Neural progenitor cell (in vitro differentiated cells): ENCODE measurements at regions not wholly inside any gene's neighbourhood (a gene's known extent, or its start where the extent isn't known, plus 50 kb on each side); places are given as distances from the start of the nearest gene placed in this dataset.

ENCODE experiments used
- DNase-seq: peaks from one replicate; pipeline ENCODE4 v3.0.0-alpha.2; 2016; ENCODE audit warnings: low spot score
- H2AFZ ChIP-seq: fragments of 200-600 bp; sonication (generic); replicated peaks from 2 replicates; pipeline ENCODE4 v1.6.1; 2016; ENCODE audit warnings: antibody characterized with exemption
- H3F3A ChIP-seq: fragments of 200-600 bp; sonication (generic); 2 replicates; pipeline ENCODE4 v1.6.1; 2016; ENCODE audit warnings: antibody characterized with exemption, low read depth
- H3K27ac ChIP-seq: fragments of 200-600 bp; sonication (generic); 2 replicates; pipeline ENCODE4 v1.5.1; 2016; ENCODE audit warnings: mild to moderate bottlenecking
- H3K27me3 ChIP-seq: fragments of 200-600 bp; sonication (generic); 2 replicates; pipeline ENCODE4 v1.6.1; 2016; ENCODE audit warnings: mild to moderate bottlenecking, moderate library complexity
- H3K36me3 ChIP-seq: fragments of 200-600 bp; sonication (generic); 2 replicates; pipeline ENCODE4 v1.5.1; 2016
- H3K4me1 ChIP-seq: fragments of 200-600 bp; sonication (generic); 2 replicates; pipeline ENCODE4 v1.6.1; 2016; ENCODE audit warnings: mixed run types
- H3K4me2 ChIP-seq: fragments of 200-600 bp; sonication (generic); 2 replicates; pipeline ENCODE4 v1.6.1; 2016
- H3K4me3 ChIP-seq: fragments of 200-600 bp; sonication (generic); 2 replicates; pipeline ENCODE4 v1.5.1; 2016
- H3K79me2 ChIP-seq: fragments of 200-600 bp; sonication (generic); 2 replicates; pipeline ENCODE4 v1.6.1; 2016; ENCODE audit warnings: low read depth
- H3K9ac ChIP-seq: fragments of 200-600 bp; sonication (generic); 2 replicates; pipeline ENCODE4 v1.6.1; 2016
- H3K9me3 ChIP-seq: fragments of 200-600 bp; sonication (generic); 2 replicates; pipeline ENCODE4 v1.5.1; 2016; ENCODE audit warnings: low read depth
- H4K20me1 ChIP-seq: fragments of 200-600 bp; sonication (generic); 2 replicates; pipeline ENCODE4 v1.6.1; 2016; ENCODE audit warnings: low read depth
- H3K27ac Mint-ChIP-seq: 3 replicates; pipeline ENCODE4 v1.8.0; 2021; ENCODE audit warnings: mixed read lengths
- H3K27me3 Mint-ChIP-seq: 2 replicates; pipeline ENCODE4 v1.8.0; 2022; ENCODE audit warnings: low read depth, mild to moderate bottlenecking, inconsistent platforms, moderate library complexity, mixed read lengths; ENCODE audit not compliant: insufficient read depth
- H3K36me3 Mint-ChIP-seq: 3 replicates; pipeline ENCODE4 v1.8.0; 2021; ENCODE audit warnings: mixed read lengths
- H3K4me1 Mint-ChIP-seq: 3 replicates; pipeline ENCODE4 v1.8.0; 2021; ENCODE audit warnings: mixed read lengths
- H3K4me3 Mint-ChIP-seq: 3 replicates; pipeline ENCODE4 v1.8.0; 2021; ENCODE audit warnings: mild to moderate bottlenecking, moderate library complexity, mixed read lengths
- H3K9me3 Mint-ChIP-seq: 3 replicates; pipeline ENCODE4 v1.8.0; 2020; ENCODE audit warnings: mixed read lengths
- EZH2 ChIP-seq: fragments of 200-600 bp; sonication (generic); IDR thresholded peaks from 2 replicates; pipeline ENCODE4 v1.6.1; 2017; ENCODE audit warnings: antibody characterized with exemption, mild to moderate bottlenecking, moderate library complexity
- EZH2phosphoT487 ChIP-seq: fragments of 200-600 bp; sonication (generic); IDR thresholded peaks from 2 replicates; pipeline ENCODE4 v1.6.1; 2017; ENCODE audit warnings: antibody characterized with exemption
- TF ChIP-seq, protein P1 (sequence below): fragments of 200-600 bp; sonication (generic); IDR thresholded peaks from 2 replicates; pipeline ENCODE4 v1.5.1; 2017; ENCODE audit warnings: antibody characterized with exemption, mild to moderate bottlenecking

GRCh38 chr1:99539131-99539530, 106.8 kb upstream of the PALMD start:
- Mint-ChIP-seq H3K4me3 (no peak overlapping the region), H3K4me1 (peaks cover 10% of the 10 kb centered on the region), H3K36me3 (no peaks in the 10 kb centered on the region), H3K9me3 (peaks cover 9% of the 10 kb centered on the region), H3K27me3 (no peaks in the 10 kb centered on the region), H3K27ac (no peak overlapping the region)
- Histone ChIP-seq H3K4me1 (peaks cover 11% of the 10 kb centered on the region), H3F3A (no peaks in the 10 kb centered on the region), H3K4me3 (no peak overlapping the region), H2AFZ (no peak overlapping the region), H3K79me2 (no peaks in the 10 kb centered on the region), H3K36me3 (no peaks in the 10 kb centered on the region), H3K9ac (no peak overlapping the region), H3K27me3 (no peaks in the 10 kb centered on the region), H3K27ac (no peak overlapping the region), H3K9me3 (no peaks in the 10 kb centered on the region), H3K4me2 (no peak overlapping the region), H4K20me1 (no peaks in the 10 kb centered on the region)
- no peak for TF ChIP-seq EZH2phosphoT487
- TF ChIP-seq, protein P1, sequence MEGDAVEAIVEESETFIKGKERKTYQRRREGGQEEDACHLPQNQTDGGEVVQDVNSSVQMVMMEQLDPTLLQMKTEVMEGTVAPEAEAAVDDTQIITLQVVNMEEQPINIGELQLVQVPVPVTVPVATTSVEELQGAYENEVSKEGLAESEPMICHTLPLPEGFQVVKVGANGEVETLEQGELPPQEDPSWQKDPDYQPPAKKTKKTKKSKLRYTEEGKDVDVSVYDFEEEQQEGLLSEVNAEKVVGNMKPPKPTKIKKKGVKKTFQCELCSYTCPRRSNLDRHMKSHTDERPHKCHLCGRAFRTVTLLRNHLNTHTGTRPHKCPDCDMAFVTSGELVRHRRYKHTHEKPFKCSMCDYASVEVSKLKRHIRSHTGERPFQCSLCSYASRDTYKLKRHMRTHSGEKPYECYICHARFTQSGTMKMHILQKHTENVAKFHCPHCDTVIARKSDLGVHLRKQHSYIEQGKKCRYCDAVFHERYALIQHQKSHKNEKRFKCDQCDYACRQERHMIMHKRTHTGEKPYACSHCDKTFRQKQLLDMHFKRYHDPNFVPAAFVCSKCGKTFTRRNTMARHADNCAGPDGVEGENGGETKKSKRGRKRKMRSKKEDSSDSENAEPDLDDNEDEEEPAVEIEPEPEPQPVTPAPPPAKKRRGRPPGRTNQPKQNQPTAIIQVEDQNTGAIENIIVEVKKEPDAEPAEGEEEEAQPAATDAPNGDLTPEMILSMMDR: no peak
- no peak for DNase-seq

DNA sequence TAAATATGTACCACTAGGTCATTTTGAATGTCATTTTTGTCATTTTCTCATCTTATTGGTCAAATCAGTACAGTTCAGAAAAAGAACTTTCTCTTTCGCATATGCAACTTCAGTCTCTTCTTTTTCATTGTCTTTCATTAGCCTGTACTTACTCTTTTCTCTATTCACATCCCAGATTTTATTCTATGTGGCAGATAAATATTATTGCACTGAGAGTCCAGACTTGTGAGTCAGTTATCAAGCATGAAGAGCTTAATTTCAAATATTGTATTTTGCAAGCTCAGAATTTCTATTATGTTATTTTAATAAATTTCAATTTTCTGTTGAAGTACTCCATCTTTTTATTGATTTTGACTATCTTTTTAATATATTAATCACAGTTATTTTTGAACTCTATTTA, 105.2 kb upstream of the PALMD start:
- Mint-ChIP-seq H3K27me3 (no peaks in the 10 kb centered on the region), H3K4me3 (no peak overlapping the region), H3K4me1 (peaks cover 9% of the 10 kb centered on the region), H3K27ac (no peak overlapping the region), H3K9me3 (peaks cover 9% of the 10 kb centered on the region), H3K36me3 (no peaks in the 10 kb centered on the region)
- Histone ChIP-seq H3K27me3 (no peaks in the 10 kb centered on the region), H4K20me1 (no peaks in the 10 kb centered on the region), H3K36me3 (no peaks in the 10 kb centered on the region), H3K9me3 (no peaks in the 10 kb centered on the region), H3K9ac (no peak overlapping the region), H3K79me2 (no peaks in the 10 kb centered on the region), H3F3A (no peaks in the 10 kb centered on the region), H3K4me1 (no peaks in the 10 kb centered on the region), H3K4me2 (no peak overlapping the region), H3K4me3 (no peak overlapping the region), H3K27ac (no peak overlapping the region), H2AFZ (no peak overlapping the region)
- TF ChIP-seq EZH2: no peak
- TF ChIP-seq EZH2phosphoT487: no peak
- TF ChIP-seq, protein P1: no peak
- no peak for DNase-seq

DNA sequence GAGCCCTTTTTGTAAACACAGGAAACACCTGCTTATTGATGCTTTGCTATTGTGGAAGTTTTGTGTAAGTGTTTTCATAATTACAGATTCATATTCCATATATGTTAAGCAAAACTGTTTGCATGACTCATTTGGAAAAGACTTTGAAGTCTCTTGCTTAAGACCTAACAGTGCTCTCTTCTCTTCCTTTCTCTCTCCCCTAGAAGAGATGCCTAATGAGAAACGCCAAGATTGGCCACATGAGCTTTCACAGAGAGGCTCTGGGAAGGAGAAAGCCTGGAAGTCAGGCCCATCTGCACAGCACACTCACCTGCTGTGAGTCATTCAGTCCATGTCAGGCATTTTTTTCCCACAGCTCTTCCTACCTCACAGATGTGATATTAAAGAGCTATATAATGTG, 101.6 kb upstream of the PALMD start:
- peaks cover 9% of the 10 kb centered on the region for H3K9me3 Mint-ChIP-seq

More for the DNA sequence above, 101.6 kb upstream of the PALMD start:
- DNase-seq: no peak
- Mint-ChIP-seq H3K4me3 (no peak overlapping the region), H3K4me1 (peaks cover 9% of the 10 kb centered on the region), H3K27ac (no peak overlapping the region), H3K36me3 (no peaks in the 10 kb centered on the region), H3K27me3 (no peaks in the 10 kb centered on the region)
- Histone ChIP-seq H2AFZ (peak overlapping the region; percentile 30), H3K27me3 (no peaks in the 10 kb centered on the region), H3K79me2 (no peaks in the 10 kb centered on the region), H3K27ac (no peak overlapping the region), H3K36me3 (no peaks in the 10 kb centered on the region), H3K4me1 (no peaks in the 10 kb centered on the region), H3F3A (no peaks in the 10 kb centered on the region), H3K4me3 (no peak overlapping the region), H4K20me1 (no peaks in the 10 kb centered on the region), H3K9me3 (no peaks in the 10 kb centered on the region), H3K4me2 (no peak overlapping the region), H3K9ac (no peak overlapping the region)
- TF ChIP-seq EZH2phosphoT487 (no peak), EZH2 (no peak)
- TF ChIP-seq, protein P1: no peak
